ENCODE measurements at regions not wholly inside any gene's neighbourhood (a gene's known extent, or its start where the extent isn't known, plus 50 kb on each side); places are given as distances from the start of the nearest gene placed in this dataset.

DNA sequence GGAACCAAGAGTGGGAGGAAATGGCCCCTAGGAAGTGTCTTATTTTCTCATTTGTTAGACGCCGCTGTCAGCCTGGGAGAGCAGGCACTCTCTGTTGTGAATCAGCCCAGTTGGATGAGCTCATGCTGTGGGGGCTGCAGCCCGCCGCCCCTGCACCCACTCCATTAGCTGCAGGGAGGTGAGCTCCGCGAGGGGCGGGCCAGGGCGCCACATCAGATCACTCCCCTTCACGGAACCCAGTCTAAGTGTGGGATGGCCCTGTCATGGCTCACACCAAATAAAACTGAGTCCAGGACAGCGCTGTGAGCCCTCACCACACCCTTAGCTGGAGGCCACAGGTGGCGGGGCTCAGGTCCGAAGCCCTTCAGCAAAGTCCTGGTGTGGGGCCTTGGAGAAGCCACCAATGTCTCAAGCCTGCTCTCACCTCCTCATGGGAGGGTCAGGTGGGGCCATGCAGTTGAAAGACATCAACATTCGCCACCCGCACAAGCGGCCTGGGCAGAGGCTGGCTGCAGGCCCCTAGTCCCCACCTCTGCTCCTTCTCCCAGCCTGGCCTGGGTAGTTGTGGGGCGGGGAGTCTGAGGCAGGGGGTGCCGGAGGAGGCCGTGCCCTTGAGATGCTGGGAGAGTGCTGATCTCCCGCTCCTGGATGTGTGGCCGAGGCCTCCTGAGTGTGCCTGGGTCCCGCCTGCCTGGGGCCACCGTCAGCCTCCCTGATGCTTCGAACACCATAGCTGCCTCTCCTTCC is 66.2 kb upstream of the SLCO4A1 start (continued):
- TF ChIP-seq, protein P1, sequence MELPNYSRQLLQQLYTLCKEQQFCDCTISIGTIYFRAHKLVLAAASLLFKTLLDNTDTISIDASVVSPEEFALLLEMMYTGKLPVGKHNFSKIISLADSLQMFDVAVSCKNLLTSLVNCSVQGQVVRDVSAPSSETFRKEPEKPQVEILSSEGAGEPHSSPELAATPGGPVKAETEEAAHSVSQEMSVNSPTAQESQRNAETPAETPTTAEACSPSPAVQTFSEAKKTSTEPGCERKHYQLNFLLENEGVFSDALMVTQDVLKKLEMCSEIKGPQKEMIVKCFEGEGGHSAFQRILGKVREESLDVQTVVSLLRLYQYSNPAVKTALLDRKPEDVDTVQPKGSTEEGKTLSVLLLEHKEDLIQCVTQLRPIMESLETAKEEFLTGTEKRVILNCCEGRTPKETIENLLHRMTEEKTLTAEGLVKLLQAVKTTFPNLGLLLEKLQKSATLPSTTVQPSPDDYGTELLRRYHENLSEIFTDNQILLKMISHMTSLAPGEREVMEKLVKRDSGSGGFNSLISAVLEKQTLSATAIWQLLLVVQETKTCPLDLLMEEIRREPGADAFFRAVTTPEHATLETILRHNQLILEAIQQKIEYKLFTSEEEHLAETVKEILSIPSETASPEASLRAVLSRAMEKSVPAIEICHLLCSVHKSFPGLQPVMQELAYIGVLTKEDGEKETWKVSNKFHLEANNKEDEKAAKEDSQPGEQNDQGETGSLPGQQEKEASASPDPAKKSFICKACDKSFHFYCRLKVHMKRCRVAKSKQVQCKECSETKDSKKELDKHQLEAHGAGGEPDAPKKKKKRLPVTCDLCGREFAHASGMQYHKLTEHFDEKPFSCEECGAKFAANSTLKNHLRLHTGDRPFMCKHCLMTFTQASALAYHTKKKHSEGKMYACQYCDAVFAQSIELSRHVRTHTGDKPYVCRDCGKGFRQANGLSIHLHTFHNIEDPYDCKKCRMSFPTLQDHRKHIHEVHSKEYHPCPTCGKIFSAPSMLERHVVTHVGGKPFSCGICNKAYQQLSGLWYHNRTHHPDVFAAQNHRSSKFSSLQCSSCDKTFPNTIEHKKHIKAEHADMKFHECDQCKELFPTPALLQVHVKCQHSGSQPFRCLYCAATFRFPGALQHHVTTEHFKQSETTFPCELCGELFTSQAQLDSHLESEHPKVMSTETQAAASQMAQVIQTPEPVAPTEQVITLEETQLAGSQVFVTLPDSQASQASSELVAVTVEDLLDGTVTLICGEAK (IDR thresholded peaks at IDR 0.05) = no peak
- TF ChIP-seq, protein P1 (CRISPR knock-in tag; IDR thresholded peaks at IDR 0.05) = 0 out of 2 replicates have a peak, but pooled peaks have one; percentile 9

Measured in HepG2 (cell line).